PC-9 (cell line): ENCODE measurements at regions not wholly inside any gene's neighbourhood (a gene's known extent, or its start where the extent isn't known, plus 50 kb on each side); places are given as distances from the start of the nearest gene placed in this dataset.

ENCODE experiments used
- CTCF ChIP-seq: fragments of 200-600 bp; sonication (generic); conservative IDR thresholded peaks from 2 replicates; pipeline ENCODE4 v1.6.1; 2017; ENCODE audit warnings: mixed run types, antibody characterized with exemption, mild to moderate bottlenecking, moderate library complexity
- EZH2 ChIP-seq: fragments of 200-600 bp; sonication (generic); IDR thresholded peaks from 2 replicates; pipeline ENCODE4 v1.8.0; 2017; ENCODE audit warnings: antibody characterized with exemption, low read depth

GRCh38 chr15:58332676-58333400 is 99.0 kb upstream of the LIPC start:
- TF ChIP-seq EZH2 (no peak), CTCF (no peak)
